NAMALWA (cell line): ENCODE measurements at regions not wholly inside any gene's neighbourhood (a gene's known extent, or its start where the extent isn't known, plus 50 kb on each side); places are given as distances from the start of the nearest gene placed in this dataset.
"Not testable (repeated sequence)": the region's sequence is repeated elsewhere in the genome, so short reads cannot be mapped to it uniquely, and the experiment has no call there.

Source experiments
- DNase-seq: peaks from one replicate; pipeline ENCODE4 v3.0.0-alpha.2; 2015; ENCODE audit warnings: low spot score

GRCh38 chr11:33527738-33528137 is 172.9 kb downstream of the C11orf91 start:
- DNase-seq, result not testable (repeated sequence)

DNA sequence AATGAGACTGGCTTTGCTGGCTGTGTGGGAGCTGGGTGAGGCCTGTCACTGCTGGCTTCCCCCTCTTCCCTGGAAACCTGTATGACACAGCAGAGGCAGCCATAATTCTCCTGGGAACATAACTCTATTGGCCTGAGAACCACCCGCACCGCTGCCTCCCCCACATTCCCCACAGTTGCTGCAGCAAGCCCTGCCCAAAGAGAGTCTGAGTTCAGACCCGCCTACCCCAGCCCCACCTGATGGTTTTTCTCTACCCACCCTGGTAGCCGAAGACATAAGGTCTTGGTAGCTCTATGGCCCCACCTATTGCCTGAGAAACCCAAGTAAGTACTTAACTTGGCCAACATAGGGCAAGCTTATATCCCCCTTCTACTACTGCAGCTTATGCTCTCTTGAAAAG is 174.8 kb downstream of the C11orf91 start:
- no peak for DNase-seq

GRCh38 chr11:33521384-33521783 is 179.2 kb downstream of the C11orf91 start:
- no peak for DNase-seq

- DNase-seq, result no peak
These were observed 180.5 kb downstream of the C11orf91 start for GRCh38 chr11:33520112-33520511.

- no peak for DNase-seq
These were observed 185.3 kb downstream of the C11orf91 start for GRCh38 chr11:33515347-33515746.

DNA sequence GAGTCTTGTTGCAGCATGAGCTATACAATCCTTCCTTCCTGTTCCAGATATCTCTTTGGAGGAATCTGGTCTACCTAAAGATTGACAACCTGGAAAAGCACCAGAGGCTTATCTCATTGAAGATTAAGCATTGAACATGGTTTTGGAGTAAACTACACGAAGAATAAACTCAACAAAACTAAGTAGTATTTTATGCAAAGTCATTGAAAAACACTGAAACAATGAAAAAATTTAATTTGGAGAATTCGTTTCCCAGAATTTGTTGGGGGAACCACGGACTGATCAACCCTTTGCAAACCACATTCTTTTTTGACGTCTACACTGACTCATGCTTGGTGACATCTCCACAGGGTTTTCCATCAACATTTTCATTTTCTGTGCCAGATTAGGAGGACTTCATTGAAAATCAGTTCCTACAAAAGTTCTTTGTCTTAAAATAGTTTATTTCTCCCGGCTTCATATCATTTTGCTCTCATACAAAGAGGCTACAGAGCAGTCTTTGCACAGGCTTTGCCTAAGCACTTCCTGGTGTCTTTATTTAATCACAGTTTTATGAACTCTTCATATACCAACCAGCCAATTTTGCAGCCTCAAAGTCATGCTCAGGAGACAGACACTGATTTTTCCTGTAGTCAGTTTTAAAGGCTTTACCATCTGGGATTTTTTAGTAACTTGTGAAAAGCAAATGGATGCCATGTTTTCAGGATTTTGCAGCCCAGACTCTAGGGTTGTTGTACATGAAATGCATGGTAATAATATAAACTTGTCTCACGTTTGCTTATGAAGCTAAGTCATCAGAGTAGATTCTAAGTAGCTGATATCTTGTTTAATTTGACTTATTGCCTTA is 186.3 kb downstream of the C11orf91 start:
- DNase-seq, result no peak

DNA sequence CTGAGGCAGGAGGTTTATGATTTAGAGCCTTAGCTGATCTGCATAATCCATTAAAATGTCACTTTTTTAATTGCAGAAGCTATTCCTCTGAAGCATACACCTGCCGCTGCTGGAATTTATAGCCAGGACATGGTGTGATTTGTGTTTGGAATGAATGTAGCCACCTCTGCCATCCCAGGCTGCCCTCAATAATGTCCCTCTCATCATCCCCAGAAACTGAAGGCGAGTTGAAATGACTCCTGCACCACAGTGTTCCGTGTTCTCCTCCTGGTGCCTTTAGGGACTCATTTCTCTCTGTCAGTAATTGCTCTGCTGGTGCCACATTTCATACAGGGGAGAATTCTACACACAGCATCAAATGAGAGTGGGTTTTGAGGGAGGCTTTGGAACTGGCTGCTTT is 191.0 kb downstream of the C11orf91 start:
- no peak for DNase-seq

GRCh38 chr11:33507967-33508366 is 192.7 kb downstream of the C11orf91 start:
- DNase-seq, result no peak

DNA sequence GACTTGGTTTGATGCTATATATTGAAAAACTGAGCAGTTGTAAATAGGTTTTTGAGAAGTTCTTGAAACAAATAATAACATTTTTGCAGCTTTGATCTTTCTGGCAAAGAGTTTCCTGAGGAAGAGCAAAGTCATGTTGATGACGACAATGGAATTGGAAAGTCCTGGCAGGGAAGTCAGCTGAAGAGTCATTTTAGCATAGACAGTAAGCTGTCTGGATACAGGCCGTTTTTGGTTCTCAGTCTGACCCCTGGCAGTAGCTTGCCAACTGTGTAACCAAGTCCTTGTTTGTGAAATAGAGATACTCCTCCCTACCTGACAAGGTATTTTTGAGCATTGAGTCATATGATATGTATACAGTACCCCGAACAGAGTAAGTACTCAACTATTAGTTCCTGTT is 193.3 kb downstream of the C11orf91 start:
- DNase-seq, result no peak

DNA sequence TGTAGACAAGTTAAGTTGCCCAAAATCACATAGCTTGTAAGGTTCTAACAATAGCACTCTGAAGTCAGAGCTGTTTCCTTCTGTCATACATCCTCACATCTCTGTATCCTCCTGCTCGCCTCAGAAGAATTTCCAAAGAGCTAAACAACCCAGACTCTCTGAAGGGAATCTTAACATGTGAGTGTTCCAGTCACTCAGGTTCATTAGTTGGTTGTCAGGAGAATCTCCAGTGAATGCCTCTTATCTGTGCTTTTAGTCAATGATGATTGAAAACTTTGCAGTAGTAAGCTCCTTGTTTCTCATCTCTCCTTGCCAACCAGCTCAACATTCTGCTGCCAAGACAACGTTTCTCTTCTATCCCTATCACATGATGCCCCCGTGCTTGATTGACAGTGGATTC is 195.5 kb downstream of the C11orf91 start:
- no peak for DNase-seq

DNA sequence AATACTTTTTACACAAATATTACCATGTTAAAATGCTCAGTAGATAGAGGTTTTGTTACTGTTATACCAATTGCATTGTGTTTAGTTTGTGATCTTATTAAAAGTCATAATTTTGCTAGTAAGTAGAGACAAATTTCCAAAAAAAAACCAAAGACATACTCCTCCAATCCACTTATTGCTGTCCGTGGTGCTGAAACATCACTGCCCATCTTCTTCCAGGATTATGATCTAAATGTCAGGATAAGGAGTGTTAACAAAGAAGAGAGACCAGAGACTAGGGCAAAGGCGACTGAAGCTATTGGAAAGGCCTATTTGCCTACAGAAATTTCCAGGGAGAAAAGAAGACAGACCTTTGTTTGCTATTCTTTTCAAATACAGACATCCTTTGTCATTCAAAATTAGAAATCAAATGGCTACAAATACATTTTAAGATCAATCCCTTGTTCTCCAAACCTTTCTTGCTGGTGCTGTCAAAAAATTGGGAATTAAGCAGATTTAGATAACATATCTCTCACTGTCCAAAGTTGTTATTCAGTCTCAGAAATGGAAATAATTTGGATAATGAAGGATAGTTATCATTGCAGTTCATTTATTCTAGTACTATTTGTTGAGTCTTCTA is 199.7 kb downstream of the C11orf91 start:
- peak; percentile 13 for DNase-seq

DNA sequence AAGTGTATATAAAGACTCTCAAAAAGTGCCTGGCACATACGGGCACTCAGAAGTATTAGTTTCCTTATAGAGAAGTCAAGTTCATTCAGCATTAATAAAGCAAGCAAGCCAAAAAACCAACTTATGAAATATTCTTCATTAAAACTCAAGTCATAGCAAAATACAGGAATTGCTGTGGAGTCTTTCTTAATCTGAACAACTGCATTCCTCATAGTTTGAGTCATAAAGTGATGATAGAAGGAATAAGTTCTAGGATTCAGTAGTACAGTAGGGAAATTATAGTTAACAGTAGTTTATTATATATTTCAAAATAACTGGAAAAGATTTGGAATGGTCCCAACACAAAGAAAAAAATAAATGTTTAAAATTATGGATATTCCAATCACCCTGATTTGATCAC is 200.3 kb downstream of the C11orf91 start:
- no peak for DNase-seq

DNA sequence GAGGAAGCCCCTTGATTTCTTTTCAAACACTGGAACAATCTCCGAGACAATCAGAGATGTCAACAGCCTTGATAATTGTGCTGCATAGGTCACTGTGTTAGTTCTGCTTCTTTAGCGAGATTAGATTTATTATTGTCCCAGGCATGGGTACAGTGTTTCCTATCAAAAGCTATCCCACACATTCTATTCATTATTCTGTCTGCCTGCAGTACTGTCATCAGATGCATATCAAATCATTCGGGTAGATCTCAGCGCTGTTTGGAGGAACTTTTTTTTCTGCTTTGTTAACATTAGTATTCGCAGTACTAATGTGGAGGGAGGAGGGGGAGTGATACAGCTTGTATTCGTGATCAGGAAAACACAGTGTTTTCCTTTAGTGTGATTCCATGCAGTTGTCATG is 208.0 kb downstream of the C11orf91 start:
- DNase-seq, result no peak

DNA sequence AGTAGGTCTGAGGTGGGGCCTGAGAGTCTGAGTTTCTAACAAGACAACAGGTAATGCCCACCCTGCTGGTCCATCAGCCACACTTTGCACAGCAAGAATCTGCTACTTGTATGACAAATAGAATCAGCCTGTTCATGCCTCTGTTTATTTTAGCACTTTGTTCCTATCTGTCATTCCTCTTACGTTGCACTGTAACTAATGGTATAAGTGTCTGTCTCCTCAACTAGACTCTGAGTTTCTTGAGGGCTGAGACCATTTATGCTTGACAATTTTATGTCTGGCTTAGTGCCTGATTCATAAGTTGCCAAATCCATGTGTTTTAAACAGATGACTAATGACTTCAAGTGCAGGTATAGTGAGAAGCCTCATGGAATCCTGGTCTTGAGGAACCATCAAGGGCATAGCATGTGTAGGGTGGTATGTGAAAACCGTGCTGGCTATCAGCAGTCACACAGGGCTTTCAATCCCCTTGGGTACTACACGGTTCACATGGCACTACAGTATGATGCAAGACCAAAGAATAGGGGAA is 209.7 kb downstream of the C11orf91 start:
- DNase-seq, result no peak

DNA sequence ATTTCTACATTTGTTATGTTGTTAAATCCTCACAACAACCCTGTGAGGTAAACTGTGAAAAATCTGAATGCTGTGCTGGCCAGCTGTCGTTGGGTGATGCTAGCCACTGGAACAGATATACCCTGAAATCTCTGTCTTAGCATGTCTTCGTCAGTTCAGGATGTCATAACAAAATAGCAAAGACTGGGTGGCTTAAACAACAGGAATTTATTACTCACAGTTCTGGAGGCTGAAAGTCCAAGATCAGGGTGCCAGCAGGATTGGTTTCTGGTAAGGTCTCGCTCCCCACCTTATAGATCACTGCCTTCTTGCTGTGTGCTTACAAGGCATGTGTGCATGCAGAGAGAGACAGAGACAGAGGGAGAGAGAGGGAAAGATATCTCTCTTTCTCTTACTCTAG is 211.7 kb downstream of the C11orf91 start:
- DNase-seq, result no peak

DNA sequence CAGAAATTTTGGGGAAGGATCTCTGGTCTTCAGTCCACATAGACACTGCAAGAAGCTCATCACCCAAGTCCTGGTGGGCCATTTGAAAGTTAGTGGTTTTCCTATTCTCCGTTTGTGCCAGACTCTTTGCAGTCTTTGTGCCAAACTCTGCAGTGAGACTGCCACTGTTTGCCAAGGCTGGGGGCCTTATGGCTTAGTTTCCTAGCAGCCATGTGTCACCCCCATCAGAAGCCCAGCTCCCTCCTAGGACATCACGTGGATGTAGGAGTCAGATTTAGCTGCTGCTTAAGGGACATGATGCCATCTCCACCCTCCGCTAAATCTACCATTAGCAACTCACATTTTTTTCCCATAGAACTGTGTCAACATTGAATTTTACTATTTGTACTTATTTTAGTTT is 220.0 kb downstream of the C11orf91 start:
- DNase-seq, result no peak

DNA sequence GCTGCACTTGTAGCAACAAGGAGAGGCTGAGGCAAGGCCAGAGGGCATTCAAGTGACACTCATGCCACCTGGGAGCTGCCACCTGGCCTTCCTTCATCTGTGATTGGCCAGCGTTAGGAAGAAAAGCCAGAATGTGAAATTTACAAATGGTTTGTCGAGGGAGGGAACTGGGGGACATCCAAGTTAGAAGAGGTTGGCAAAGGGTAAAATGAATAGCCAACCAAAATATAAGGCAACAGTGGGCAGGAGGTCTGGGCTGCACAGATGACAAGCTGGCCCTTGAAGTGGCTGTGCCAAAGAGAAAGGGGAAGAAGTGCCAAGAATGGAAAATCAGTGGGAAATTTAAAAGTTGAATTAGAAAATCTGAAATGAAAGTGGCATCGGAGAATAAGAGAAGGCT is 221.4 kb downstream of the C11orf91 start:
- no peak for DNase-seq

DNA sequence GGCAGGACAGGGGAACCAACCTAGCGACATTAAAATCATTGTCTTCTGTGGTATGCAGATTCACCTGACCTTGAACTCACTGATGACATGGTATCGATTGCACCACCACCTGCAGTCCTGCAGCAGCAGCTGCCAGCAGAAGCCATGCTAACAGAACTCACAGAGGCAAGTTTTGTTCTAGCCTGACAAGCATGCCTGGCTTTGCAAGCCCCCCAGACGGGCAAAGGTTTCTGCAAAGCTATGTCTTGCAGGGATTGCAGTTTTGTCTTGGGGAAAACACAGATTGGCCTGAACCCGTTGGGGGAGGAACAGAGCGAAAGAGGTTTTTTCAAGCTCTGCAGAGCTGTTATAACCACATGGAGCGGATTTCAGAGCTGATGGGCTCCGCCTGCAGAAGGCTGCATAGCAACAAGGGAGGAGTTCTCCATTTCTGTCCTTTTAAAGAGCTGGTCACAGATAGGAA is 221.0 kb downstream of the HIPK3 start:
- peak; percentile 5 for DNase-seq

DNA sequence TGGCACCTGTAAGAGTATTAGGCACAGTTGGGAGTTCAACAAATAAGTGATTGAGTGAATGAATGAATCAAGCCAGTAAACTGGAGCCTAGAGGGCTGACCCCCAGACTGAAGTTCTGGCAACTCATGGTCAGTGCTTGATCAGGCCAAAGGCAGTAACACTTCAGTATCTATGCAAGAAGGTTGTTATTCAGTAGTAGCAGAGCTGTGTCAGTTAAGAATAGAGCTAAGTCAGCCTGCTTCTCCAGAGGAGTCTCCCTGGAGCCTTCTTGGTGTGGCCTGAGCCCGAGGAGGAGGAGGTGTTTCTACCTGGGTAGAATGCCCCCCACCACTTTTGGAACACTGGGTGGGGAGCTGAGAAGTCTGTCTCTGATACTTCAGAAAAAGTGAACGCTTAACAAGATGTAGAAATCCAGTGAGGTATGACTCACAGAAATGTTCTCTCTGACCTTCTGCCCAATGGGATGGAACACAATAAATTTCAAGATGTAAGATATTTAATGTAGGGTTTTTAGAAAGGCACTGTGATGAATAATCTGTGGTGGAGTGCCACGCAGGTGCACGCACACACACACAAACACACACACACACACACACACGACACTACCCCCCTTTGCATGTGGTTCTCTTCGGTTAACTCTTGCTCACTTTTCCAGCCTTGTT is 219.9 kb downstream of the HIPK3 start:
- no peak for DNase-seq

GRCh38 chr11:33475993-33476392 is 218.8 kb downstream of the HIPK3 start:
- peak; percentile 24 for DNase-seq

GRCh38 chr11:33474866-33475265 is 217.7 kb downstream of the HIPK3 start:
- no peak for DNase-seq

DNA sequence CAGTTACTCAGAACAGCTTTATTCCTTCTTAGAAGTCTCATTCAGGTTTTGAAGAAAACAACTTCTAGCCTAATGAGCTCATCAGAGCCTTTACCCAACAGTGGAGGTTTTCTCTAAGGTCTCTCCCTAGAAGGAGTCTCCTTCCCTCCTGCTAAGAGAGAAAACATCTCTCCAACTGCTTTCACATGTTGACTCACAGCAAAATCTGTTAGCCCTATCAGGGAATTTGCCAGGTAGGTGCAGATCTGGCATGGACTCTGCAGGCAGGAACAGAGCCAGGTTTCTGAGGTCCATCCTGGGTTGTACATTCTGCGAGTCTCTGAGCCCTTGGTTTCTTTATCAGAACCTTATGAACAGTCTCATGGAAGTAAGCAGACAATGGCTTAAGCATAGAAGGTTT is 214.4 kb downstream of the HIPK3 start:
- DNase-seq, result no peak

DNA sequence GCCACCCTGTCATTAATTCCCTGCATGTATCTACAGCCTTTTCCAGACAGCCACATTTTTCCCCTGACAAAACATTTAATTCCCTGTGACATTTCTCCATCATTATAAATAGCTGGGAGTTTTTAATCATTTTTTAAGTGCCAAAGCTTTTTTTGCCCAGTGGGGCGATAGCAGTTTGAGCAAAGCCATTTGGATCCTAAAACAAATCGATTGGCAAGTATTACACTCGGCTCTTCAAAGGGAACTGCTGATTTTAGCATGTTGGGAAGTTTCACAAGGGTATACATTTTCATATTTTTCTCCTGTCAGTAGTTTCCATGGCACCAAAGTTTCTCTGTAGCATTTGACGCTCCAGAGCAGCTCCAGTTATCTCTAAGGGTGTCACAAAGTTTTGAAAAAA is 210.8 kb downstream of the HIPK3 start:
- no peak for DNase-seq
